SK-N-SH (cell line): ENCODE measurements at regions not wholly inside any gene's neighbourhood (a gene's known extent, or its start where the extent isn't known, plus 50 kb on each side); places are given as distances from the start of the nearest gene placed in this dataset.

Experiments
- CTCF ChIA-PET: fragments of 300-600, 350-600 bp; formaldehyde crosslinking; extraction: SDS; loops from one replicate; lab custom pipeline; 2021; lab: Yijun Ruan, JAX
- POLR2A ChIA-PET: fragments of 350-600 bp; sonication (Branson Sonifier 250); formaldehyde crosslinking; extraction: SDS; loops from one replicate; lab custom pipeline; 2020; ENCODE audit warnings: antibody characterized with exemption, inconsistent platforms; lab: Yijun Ruan, JAX
- DNase-seq: peaks from one replicate; pipeline ENCODE4 v3.0.0; 2012
- H2AFZ ChIP-seq: fragments of 200-600 bp; sonication (generic); 2 replicates; pipeline ENCODE4 v1.8.1; 2016; ENCODE audit warnings: antibody characterized with exemption, mild to moderate bottlenecking, low read depth
- H3F3A ChIP-seq: fragments of 200-600 bp; sonication (generic); replicated peaks from 2 replicates; pipeline ENCODE3; 2016; ENCODE audit warnings: antibody characterized with exemption, mild to moderate bottlenecking; ENCODE audit not compliant: insufficient read depth
- H3K27ac ChIP-seq, 2 experiments: fragments of 200-500 bp in 1 of 2; fragments of 200-600 bp in 1 of 2; sonication (Bioruptor generic) in 1 of 2; sonication (generic), shearing (Covaris generic) in 1 of 2; 2 replicates each; pipeline versions ENCODE4 v1.5.1 to v1.6.1; 2014 to 2016; ENCODE audit warnings: low read depth in 2 of 2, inconsistent platforms in 1 of 2, low read length in 1 of 2, mild to moderate bottlenecking in 1 of 2, mixed read lengths in 1 of 2
- H3K27me3 ChIP-seq: fragments of 200-600 bp; sonication (generic), shearing (Covaris generic); 2 replicates; pipeline ENCODE4 v1.6.1; 2016; ENCODE audit warnings: mixed run types; ENCODE audit not compliant: insufficient read depth
- H3K36me3 ChIP-seq, 2 experiments: fragments of 200-500 bp in 1 of 2; fragments of 200-600 bp in 1 of 2; sonication (Bioruptor generic) in 1 of 2; sonication (generic) in 1 of 2; replicated peaks in 1 of 2; 2 replicates each; pipeline versions ENCODE3 to v1.5.1; 2014 to 2016; ENCODE audit warnings: low read length in 1 of 2, mild to moderate bottlenecking in 1 of 2; ENCODE audit not compliant: insufficient read depth in 2 of 2, control insufficient read depth in 1 of 2
- H3K4me1 ChIP-seq, 2 experiments: fragments of 200-500 bp in 1 of 2; fragments of 200-600 bp in 1 of 2; sonication (Bioruptor generic) in 1 of 2; sonication (generic), shearing (Covaris generic) in 1 of 2; 2 replicates each; pipeline versions ENCODE4 v1.5.1 to v1.6.1; 2014 to 2016; ENCODE audit warnings: low read depth in 1 of 2, low read length in 1 of 2, mixed run types in 1 of 2; ENCODE audit not compliant: insufficient read depth in 2 of 2, control insufficient read depth in 1 of 2
- H3K4me2 ChIP-seq: fragments of 200-600 bp; sonication (generic), shearing (Covaris generic); 2 replicates; pipeline ENCODE4 v1.6.1; 2017; ENCODE audit warnings: mixed run types
- H3K4me3 ChIP-seq, 2 experiments: fragments of 200-500 bp in 1 of 2; fragments of 200-600 bp in 1 of 2; sonication (Bioruptor generic) in 1 of 2; sonication (generic), shearing (Covaris generic) in 1 of 2; 2 replicates each; pipeline versions ENCODE4 v1.5.1 to v1.8.1; 2014 to 2016; ENCODE audit warnings: low read depth in 2 of 2, inconsistent platforms in 1 of 2, low read length in 1 of 2, mild to moderate bottlenecking in 1 of 2, mixed read lengths in 1 of 2, moderate library complexity in 1 of 2
- H3K79me2 ChIP-seq: fragments of 200-600 bp; sonication (generic); 2 replicates; pipeline ENCODE4 v1.8.1; 2017; ENCODE audit warnings: mild to moderate bottlenecking; ENCODE audit not compliant: insufficient read depth
- H3K9ac ChIP-seq: fragments of 200-600 bp; sonication (generic); 2 replicates; pipeline ENCODE4 v1.6.1; 2017; ENCODE audit warnings: mixed run types
- H3K9me2 ChIP-seq: fragments of 200-600 bp; sonication (generic); 2 replicates; pipeline ENCODE4 v1.6.1; 2017; ENCODE audit warnings: mixed run types
- H3K9me3 ChIP-seq: fragments of 200-600 bp; sonication (generic); 2 replicates; pipeline ENCODE4 v1.6.1; 2017; ENCODE audit warnings: mixed run types, mild to moderate bottlenecking, moderate library complexity
- H4K20me1 ChIP-seq: fragments of 200-600 bp; sonication (generic); 2 replicates; pipeline ENCODE4 v1.6.1; 2017; ENCODE audit warnings: mild to moderate bottlenecking, mixed run types; ENCODE audit not compliant: insufficient read depth
- ELF1 ChIP-seq: IDR thresholded peaks from 2 replicates; pipeline ENCODE4 v1.4.0; 2012
- EP300 ChIP-seq, 2 experiments: IDR thresholded peaks; 2 replicates each; pipeline versions ENCODE4 v1.4.0 to v1.6.1; 2012; ENCODE audit warnings: borderline replicate concordance in 1 of 2, low read depth in 1 of 2, low read length in 1 of 2
- EZH2phosphoT487 ChIP-seq: fragments of 200-600 bp; sonication (generic); IDR thresholded peaks from 2 replicates; pipeline ENCODE4 v1.6.1; 2017; ENCODE audit warnings: low read depth, mixed run types, mild to moderate bottlenecking, antibody characterized with exemption, moderate library complexity, borderline replicate concordance
- FOSL2 ChIP-seq: IDR thresholded peaks from 2 replicates; pipeline ENCODE4 v1.4.0; 2012; ENCODE audit warnings: low read depth, mild to moderate bottlenecking, moderate library complexity, borderline replicate concordance
- FOXM1 ChIP-seq: IDR thresholded peaks from 2 replicates; pipeline ENCODE4 v1.4.0; 2012; ENCODE audit warnings: low read depth, mild to moderate bottlenecking
- IRF3 ChIP-seq: fragments of 150-350 bp; IDR thresholded peaks from 2 replicates; pipeline ENCODE4 v1.6.1; 2016; ENCODE audit warnings: mild to moderate bottlenecking, low read depth, low read length
- JUND ChIP-seq: IDR thresholded peaks from 2 replicates; pipeline ENCODE4 v1.4.0; 2012
- MAX ChIP-seq: IDR thresholded peaks from 2 replicates; pipeline ENCODE4 v1.4.0; 2012; ENCODE audit warnings: low read depth
- MEF2A ChIP-seq: IDR thresholded peaks from 2 replicates; pipeline ENCODE4 v1.4.0; 2012; ENCODE audit warnings: low read depth, borderline replicate concordance
- MXI1 ChIP-seq: IDR thresholded peaks from 2 replicates; pipeline ENCODE4 v1.6.1; 2012; ENCODE audit warnings: mild to moderate bottlenecking, low read depth, low read length, improper control_type of control experiment
- NFIC ChIP-seq: IDR thresholded peaks from 2 replicates; pipeline ENCODE4 v1.4.0; 2012; ENCODE audit warnings: borderline replicate concordance
- POLR2AphosphoS5 ChIP-seq: IDR thresholded peaks from 2 replicates; pipeline ENCODE4 v1.6.1; 2012; ENCODE audit warnings: low read depth, low read length
- RAD21 ChIP-seq: IDR thresholded peaks from 2 replicates; pipeline ENCODE4 v1.6.1; 2012; ENCODE audit warnings: mild to moderate bottlenecking, low read length
- RCOR1 ChIP-seq: fragments of 150-350 bp; IDR thresholded peaks from 2 replicates; pipeline ENCODE4 v1.6.1; 2017; ENCODE audit warnings: antibody characterized with exemption, low read length
- SIN3A ChIP-seq: IDR thresholded peaks from 2 replicates; pipeline ENCODE4 v1.6.1; 2012; ENCODE audit warnings: low read depth, mild to moderate bottlenecking, low read length, moderate library complexity, borderline replicate concordance
- TCF12 ChIP-seq: IDR thresholded peaks from 2 replicates; pipeline ENCODE4 v1.4.0; 2012
- USF2 ChIP-seq: fragments of 150-350 bp; IDR thresholded peaks from 2 replicates; pipeline ENCODE4 v1.6.1; 2017; ENCODE audit warnings: antibody characterized with exemption, low read length, low read depth, borderline replicate concordance
- YY1 ChIP-seq: IDR thresholded peaks from 2 replicates; pipeline ENCODE4 v1.4.0; 2012; ENCODE audit warnings: low read depth, mild to moderate bottlenecking
- WGBS: methylation state at CpG from one replicate; pipeline ENCODE4 v1.1.6; 2017; ENCODE audit warnings: low lambda C conversion rate; 5-methylcytosine and 5-hydroxymethylcytosine counted together
- TF ChIP-seq, protein P1 (sequence below): IDR thresholded peaks from 2 replicates; pipeline ENCODE4 v1.6.1; 2012; ENCODE audit warnings: mild to moderate bottlenecking, low read depth, low read length, moderate library complexity

GRCh38 chr2:143889216-143889615, 630.7 kb downstream of the ZEB2 start:
- H3F3A ChIP-seq = no peaks in the 10 kb centered on the region
- H3K9ac ChIP-seq = no peak overlapping the region
- peaks cover 0 to 10% of the 10 kb centered on the region in 2 experiments; a peak in 1 of 4 replicates for H3K4me1 ChIP-seq
- no peaks in the 10 kb centered on the region for H4K20me1 ChIP-seq
- no peaks in the 10 kb centered on the region for H3K27me3 ChIP-seq
- H3K9me2 ChIP-seq = 0 out of 2 replicates have a peak, but pooled peaks cover 4% of the 10 kb centered on the region
- POLR2A ChIA-PET = no interaction called here
- no peak overlapping the region for H3K4me3 ChIP-seq
- H3K79me2 ChIP-seq = no peaks in the 10 kb centered on the region
- TF ChIP-seq FOXM1 = no peak
- TF ChIP-seq YY1 = no peak
- no peak for TF ChIP-seq MXI1
- TF ChIP-seq, protein P1, sequence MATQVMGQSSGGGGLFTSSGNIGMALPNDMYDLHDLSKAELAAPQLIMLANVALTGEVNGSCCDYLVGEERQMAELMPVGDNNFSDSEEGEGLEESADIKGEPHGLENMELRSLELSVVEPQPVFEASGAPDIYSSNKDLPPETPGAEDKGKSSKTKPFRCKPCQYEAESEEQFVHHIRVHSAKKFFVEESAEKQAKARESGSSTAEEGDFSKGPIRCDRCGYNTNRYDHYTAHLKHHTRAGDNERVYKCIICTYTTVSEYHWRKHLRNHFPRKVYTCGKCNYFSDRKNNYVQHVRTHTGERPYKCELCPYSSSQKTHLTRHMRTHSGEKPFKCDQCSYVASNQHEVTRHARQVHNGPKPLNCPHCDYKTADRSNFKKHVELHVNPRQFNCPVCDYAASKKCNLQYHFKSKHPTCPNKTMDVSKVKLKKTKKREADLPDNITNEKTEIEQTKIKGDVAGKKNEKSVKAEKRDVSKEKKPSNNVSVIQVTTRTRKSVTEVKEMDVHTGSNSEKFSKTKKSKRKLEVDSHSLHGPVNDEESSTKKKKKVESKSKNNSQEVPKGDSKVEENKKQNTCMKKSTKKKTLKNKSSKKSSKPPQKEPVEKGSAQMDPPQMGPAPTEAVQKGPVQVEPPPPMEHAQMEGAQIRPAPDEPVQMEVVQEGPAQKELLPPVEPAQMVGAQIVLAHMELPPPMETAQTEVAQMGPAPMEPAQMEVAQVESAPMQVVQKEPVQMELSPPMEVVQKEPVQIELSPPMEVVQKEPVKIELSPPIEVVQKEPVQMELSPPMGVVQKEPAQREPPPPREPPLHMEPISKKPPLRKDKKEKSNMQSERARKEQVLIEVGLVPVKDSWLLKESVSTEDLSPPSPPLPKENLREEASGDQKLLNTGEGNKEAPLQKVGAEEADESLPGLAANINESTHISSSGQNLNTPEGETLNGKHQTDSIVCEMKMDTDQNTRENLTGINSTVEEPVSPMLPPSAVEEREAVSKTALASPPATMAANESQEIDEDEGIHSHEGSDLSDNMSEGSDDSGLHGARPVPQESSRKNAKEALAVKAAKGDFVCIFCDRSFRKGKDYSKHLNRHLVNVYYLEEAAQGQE = no peak
- TF ChIP-seq RCOR1 = no peak
- no peak for TF ChIP-seq EP300 (IDR thresholded peaks at IDR 0.05; ENCODE audit: borderline replicate concordance in 1 of 2, low read depth in 1 of 2, low read length in 1 of 2)
- TF ChIP-seq TCF12 = no peak
- TF ChIP-seq USF2 = no peak
- TF ChIP-seq EZH2phosphoT487 = no peak
- no peak for TF ChIP-seq IRF3
- TF ChIP-seq FOSL2 = no peak
- no peak for TF ChIP-seq POLR2AphosphoS5
- no peak for TF ChIP-seq SIN3A
- no peak for TF ChIP-seq MAX
- no peak for TF ChIP-seq ELF1
- no peak for TF ChIP-seq RAD21
- no peak for TF ChIP-seq MEF2A
- no peak for TF ChIP-seq NFIC
- TF ChIP-seq JUND = no peak
- no peak overlapping the region for H2AFZ ChIP-seq
- no peaks in the 10 kb centered on the region for H3K36me3 ChIP-seq
- CTCF ChIA-PET = no interaction called here
- H3K9me3 ChIP-seq = no peaks in the 10 kb centered on the region
- WGBS = 76% methylated on average over 4 of the region's 4 CpGs
- DNase-seq = no peak
- no peak overlapping the region for H3K27ac ChIP-seq
- H3K4me2 ChIP-seq = no peak overlapping the region
